ENCODE measurements at regions not wholly inside any gene's neighbourhood (a gene's known extent, or its start where the extent isn't known, plus 50 kb on each side); places are given as distances from the start of the nearest gene placed in this dataset.

DNA sequence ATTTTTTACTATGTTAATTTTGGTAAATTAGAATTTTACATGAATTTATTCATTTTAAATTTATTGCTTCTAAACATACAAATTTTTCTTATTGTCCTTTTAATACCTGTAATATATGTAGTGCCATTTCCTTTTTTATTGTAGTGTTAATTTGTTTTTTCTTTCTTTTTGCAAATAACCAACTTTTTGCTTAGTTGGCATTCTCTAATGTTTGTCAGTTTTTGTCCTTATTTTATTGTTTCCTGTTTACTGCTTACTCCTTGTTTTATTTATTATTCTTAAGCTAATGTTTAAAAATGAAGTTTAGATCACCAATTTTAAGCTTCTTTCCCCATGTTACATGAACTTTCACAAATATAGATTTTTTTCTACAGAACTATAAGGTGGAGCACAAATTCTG, 516.6 kb downstream of the SLITRK1 start:
- no peak overlapping the region for H3K4me3 ChIP-seq (ENCODE audit: low read depth, low read length)
- TF ChIP-seq, protein P1, sequence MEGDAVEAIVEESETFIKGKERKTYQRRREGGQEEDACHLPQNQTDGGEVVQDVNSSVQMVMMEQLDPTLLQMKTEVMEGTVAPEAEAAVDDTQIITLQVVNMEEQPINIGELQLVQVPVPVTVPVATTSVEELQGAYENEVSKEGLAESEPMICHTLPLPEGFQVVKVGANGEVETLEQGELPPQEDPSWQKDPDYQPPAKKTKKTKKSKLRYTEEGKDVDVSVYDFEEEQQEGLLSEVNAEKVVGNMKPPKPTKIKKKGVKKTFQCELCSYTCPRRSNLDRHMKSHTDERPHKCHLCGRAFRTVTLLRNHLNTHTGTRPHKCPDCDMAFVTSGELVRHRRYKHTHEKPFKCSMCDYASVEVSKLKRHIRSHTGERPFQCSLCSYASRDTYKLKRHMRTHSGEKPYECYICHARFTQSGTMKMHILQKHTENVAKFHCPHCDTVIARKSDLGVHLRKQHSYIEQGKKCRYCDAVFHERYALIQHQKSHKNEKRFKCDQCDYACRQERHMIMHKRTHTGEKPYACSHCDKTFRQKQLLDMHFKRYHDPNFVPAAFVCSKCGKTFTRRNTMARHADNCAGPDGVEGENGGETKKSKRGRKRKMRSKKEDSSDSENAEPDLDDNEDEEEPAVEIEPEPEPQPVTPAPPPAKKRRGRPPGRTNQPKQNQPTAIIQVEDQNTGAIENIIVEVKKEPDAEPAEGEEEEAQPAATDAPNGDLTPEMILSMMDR (IDR thresholded peaks at IDR 0.05; ENCODE audit: low read depth, low read length) = no peak

- no peak overlapping the region for H3K4me3 ChIP-seq (ENCODE audit: low read depth, low read length)
- TF ChIP-seq, protein P1 (IDR thresholded peaks at IDR 0.05; ENCODE audit: low read depth, low read length) = no peak
Measured at GRCh38 chr13:83355041-83355440, 527.2 kb downstream of the SLITRK1 start.

DNA sequence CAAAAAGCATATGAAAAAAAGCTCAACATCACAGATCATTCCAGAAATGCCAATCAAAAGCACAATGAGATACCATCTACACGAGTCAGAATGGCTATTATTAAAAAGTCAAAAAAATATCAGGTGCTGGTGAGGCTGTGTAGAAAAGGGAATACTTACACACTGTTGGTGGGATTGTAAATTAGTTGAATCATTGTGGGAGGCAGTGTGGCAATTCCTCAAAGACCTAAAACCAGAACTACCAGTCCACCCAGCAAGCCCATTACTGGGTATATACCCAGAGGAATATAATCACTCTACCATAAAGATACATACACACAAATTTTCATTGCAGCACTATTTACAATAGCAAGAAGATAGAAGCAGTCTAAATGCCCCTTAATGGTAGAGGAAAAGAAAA, 529.9 kb downstream of the SLITRK1 start:
- no peak overlapping the region for H3K4me3 ChIP-seq (ENCODE audit: low read depth, low read length)
- TF ChIP-seq, protein P1 (IDR thresholded peaks at IDR 0.05; ENCODE audit: low read depth, low read length) = no peak

DNA sequence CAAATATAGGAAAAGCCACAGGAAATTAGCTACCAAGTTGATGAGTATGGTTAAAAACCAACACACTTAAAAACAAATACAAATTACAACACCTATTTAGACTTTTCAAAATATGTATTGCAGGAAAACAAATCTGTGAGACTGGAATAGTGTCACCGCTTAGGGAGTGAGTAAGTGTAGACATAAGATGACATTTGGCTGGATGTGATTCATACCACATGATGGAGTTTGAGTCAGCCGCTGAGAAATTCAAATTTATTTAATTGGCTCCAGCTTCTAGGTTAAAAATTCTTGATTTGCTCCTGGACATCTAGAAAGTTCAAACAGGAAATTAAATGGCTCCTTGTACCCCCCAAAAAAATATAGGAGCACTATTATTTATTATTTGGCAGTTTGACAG, 531.7 kb downstream of the SLITRK1 start:
- H3K4me3 ChIP-seq (ENCODE audit: low read depth, low read length) = no peak overlapping the region
- TF ChIP-seq, protein P1 (IDR thresholded peaks at IDR 0.05; ENCODE audit: low read depth, low read length) = no peak

GRCh38 chr13:83344518-83344917, 537.8 kb downstream of the SLITRK1 start:
- no peak overlapping the region for H3K4me3 ChIP-seq (ENCODE audit: low read depth, low read length)
- TF ChIP-seq, protein P1 (IDR thresholded peaks at IDR 0.05; ENCODE audit: low read depth, low read length) = no peak

DNA sequence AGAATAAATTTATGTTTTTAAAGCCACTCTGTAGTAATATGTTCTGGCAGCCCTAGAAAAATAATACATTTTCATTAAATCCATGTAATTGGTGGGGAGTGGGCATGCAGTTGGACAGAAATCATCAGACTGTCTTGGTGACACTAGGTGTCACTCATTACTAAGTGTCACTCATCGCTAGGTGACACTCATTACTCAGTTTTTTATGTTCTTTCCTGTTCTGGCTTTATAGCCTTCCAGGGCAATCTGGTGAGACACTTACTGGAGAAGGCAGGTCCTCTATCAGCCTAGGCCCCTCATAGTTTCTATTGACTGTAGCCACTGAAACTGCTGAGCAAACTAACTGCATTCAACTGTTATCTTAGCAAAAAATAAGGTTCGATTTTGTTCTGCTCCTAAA, 542.1 kb downstream of the SLITRK1 start:
- no peak overlapping the region for H3K4me3 ChIP-seq (ENCODE audit: low read depth, low read length)
- TF ChIP-seq, protein P1 (IDR thresholded peaks at IDR 0.05; ENCODE audit: low read depth, low read length) = no peak

GRCh38 chr13:83333614-83334388, 548.5 kb downstream of the SLITRK1 start:
- no peak overlapping the region for H3K4me3 ChIP-seq (ENCODE audit: low read depth, low read length)
- TF ChIP-seq, protein P1 (IDR thresholded peaks at IDR 0.05; ENCODE audit: low read depth, low read length) = no peak

Measured in WI38 (cell line).